LNCaP clone FGC (cell line): ENCODE measurements at regions not wholly inside any gene's neighbourhood (a gene's known extent, or its start where the extent isn't known, plus 50 kb on each side); places are given as distances from the start of the nearest gene placed in this dataset.

ENCODE experiments used
- DNase-seq: peaks from one replicate; pipeline ENCODE4 v3.0.0-alpha.2; 2011; ENCODE audit warnings: low read depth
- H3K4me3 ChIP-seq: 2 replicates; pipeline ENCODE4 v1.5.1; 2011; ENCODE audit warnings: mild to moderate bottlenecking, low read depth, low read length, control low read depth
- CTCF ChIP-seq: IDR thresholded peaks from 2 replicates; pipeline ENCODE4 v1.5.1; 2012; ENCODE audit warnings: mild to moderate bottlenecking; ENCODE audit not compliant: control insufficient read depth, insufficient read depth; ENCODE audit errors: extremely low read depth

- no peak overlapping the region for H3K4me3 ChIP-seq
- TF ChIP-seq CTCF, result no peak
Measured at GRCh38 chr15:27601239-27601960, 497.7 kb downstream of the OCA2 start.

GRCh38 chr15:27599034-27599433 lies 500.1 kb downstream of the OCA2 start:
- DNase-seq, result no peak
- no peak for TF ChIP-seq CTCF
- H3K4me3 ChIP-seq, result no peak overlapping the region

More at GRCh38 chr15:27601239-27601960, 497.7 kb downstream of the OCA2 start:
- DNase-seq, result no peak

DNA sequence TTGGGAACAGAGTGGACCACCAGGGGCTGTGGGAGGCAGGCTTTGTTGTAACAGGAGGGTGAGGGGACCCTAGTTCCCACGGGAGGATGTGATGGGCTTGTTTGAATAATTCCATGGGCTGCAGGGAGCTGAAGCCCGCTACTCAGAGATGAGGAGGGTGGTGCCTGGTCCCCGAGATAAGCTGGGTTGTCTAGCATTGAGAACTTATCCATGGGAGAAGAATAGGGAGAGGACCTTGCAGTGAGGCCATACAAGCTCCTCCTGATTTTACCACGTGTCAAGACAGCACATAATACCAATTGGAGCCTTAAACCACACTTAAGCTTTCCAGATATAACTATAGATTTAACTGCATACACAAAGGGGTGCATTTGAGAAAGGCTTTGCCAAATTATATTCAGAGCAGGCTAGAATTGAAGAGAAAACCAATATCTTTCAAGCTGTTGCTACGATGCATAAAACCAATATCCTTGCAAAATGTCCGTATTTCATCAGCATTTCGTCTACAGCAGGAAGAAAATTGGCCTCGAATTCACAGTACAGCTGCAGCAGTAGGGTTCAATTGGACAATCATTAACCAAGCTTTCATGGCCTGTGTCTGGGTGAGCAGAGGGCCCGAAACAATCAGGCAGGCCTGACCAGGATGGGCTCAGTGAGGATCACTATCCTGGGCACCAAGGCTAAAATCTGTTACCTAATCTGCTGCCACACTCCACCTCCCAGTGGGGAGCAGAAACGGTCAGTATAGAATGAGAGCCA lies 500.7 kb downstream of the OCA2 start:
- no peak for TF ChIP-seq CTCF
- no peak overlapping the region for H3K4me3 ChIP-seq
- no peak for DNase-seq

- DNase-seq, result no peak
- H3K4me3 ChIP-seq, result no peak overlapping the region
- no peak for TF ChIP-seq CTCF
Measured at GRCh38 chr15:27595211-27595610, 503.9 kb downstream of the OCA2 start.

DNA sequence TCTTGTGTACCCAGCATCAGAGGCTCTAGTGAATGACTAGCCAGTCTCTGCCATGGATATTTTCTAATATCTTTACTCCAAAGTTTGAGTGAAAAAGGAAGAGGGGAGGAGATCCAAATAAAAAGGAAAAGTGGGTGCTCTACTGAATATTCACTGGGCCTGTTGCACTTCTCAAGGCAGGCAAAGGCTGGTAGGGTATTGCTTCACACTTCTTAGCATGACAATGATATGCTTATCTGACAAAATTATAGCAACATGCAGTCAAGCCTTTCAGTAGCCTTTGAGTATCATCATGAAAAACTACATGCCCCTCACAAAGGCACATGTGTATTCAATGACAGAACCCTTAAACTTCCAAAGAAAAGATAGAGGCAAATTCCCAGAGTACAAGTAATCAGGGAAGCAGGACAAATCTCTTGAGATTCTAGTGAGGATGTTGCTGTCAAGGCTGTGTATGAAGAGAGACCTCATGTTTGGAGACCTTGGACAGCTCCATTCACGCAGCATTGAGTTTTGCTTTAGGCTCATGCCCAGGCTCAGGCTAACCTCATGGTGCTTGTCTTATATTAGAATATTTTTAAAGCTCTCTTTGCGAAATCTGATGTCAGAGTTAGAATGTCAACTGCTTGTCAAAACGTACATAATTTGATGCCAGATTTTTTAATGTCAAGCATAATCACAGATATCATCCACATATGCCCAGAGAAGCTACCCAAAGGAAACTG lies 506.9 kb downstream of the OCA2 start:
- H3K4me3 ChIP-seq, result no peak overlapping the region
- no peak for TF ChIP-seq CTCF
- no peak for DNase-seq
